ENCODE measurements at regions not wholly inside any gene's neighbourhood (a gene's known extent, or its start where the extent isn't known, plus 50 kb on each side); places are given as distances from the start of the nearest gene placed in this dataset.
"Not testable (repeated sequence)": the region's sequence is repeated elsewhere in the genome, so short reads cannot be mapped to it uniquely, and the experiment has no call there.

DNA sequence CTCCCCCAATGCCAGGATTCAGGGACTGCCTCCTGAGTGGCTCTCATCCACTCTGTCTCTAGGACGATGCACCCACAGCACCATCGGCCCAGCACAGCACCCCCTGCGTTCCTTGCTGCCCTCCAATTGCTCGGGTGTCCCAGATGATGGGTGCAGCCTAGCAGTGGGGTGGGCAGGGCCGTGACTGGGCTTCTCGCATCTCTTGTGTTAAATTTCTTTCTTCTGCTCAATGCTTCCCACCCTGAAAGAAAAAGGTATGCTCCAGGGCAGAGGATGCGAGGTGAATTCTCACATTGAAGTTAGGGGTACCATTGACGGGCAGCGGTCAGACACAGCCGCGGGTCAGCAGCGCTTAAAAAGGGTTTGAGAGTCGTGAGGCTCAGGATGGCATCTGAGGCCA is 232.4 kb upstream of the SGCG start:
- DNase-seq, result no peak

- DNase-seq, result not testable (repeated sequence)
These were observed 228.8 kb upstream of the SGCG start for GRCh38 chr13:22952018-22952417.

DNA sequence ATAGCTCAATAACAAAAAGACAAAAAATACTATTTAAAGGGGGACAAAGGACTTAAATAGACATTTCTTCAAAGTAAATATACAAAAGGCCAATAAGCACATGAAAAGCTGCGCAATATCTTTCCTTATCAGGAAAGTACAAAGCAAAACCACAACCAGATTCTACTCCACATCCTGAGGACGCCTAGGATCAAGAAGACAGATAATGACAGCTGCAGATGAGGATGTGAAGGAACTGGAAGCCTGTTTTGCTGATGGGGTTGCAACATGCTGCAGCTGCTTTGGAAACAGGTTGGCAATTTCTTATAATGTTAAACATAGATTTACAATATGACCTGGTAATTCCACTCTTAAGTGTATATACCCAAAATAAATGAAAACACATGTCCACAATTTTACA is 225.6 kb upstream of the SGCG start:
- DNase-seq, result not testable (repeated sequence)

DNA sequence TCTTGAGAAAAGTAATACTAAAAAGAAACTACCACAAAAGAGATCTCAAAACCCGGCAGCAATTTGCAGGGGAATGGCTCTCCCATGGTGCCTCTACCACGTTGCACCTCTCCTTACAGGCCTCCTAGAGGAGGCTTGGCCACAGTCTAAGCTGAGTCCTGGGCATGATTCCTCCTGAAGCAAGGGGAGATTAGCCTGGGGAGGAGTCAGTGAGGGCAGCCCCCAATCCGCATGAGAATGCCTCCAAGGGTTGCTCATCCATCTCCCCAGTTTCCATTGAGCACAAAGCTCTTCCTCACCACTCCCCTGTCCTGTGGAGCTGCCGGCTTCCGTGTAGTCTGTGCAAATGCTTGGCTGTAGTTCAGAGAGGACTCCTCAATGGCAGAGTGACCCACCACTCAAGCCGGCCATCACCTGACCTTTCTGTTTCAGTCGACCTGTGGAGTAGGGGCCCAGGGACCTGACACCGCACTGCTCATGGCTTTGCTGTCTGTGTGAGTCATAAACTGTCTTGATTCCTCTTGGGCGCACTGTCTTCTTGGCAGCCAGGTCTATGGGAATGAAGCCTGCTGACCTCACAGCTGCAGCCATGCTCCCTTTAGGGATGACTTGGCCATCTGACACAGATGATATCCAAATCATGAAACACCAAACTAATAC is 224.2 kb upstream of the SGCG start:
- DNase-seq, result not testable (repeated sequence)

DNA sequence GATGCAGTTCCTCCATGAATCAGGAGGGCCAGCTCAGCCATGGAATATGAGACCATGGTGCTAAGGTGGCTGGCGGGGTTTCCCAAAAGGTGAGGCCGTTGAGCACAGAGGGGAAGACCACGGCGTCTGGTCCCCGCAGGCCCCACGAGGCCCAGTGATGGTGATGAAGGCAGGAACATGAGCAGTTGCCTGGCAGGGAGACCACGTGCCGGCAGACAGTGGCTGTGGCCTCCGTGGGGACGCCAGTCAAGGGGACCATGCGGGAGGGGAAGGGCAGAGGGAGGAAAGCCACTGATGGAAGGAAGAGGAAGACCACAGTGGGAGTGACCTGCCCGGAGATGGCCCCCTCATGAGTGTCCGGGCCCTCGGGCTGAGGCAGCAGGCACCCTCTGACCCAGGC is 220.9 kb upstream of the SGCG start:
- not testable (repeated sequence) for DNase-seq

DNA sequence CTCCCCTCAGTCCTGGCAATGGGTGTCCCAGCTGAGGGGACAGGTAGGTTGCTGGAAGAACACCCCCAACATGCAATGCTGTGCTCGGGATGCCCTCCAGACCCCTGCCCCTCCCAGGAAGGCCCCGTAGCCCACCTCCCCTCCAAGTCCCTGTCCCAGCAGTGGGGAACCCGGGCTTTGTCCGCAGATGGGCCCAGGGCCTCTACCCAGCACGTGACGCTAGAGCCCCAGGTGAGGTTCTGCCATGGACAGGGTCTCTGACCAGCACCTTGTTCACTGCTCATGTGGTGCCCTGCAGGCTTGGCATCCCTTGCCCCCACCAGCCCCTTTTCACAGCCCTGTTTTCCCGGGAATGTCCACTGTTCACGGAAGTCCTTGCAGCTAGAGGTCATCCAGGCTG is 220.0 kb upstream of the SGCG start:
- no peak for DNase-seq

- peak in 3 of 4 experiments; percentile 20 to 57 (median 35) for DNase-seq
These were observed 219.4 kb upstream of the SGCG start for GRCh38 chr13:22961342-22961741.

GRCh38 chr13:22961835-22962537 is 218.8 kb upstream of the SGCG start:
- no peak for DNase-seq

GRCh38 chr13:22963384-22964053 is 217.3 kb upstream of the SGCG start:
- not testable (repeated sequence) for DNase-seq

DNA sequence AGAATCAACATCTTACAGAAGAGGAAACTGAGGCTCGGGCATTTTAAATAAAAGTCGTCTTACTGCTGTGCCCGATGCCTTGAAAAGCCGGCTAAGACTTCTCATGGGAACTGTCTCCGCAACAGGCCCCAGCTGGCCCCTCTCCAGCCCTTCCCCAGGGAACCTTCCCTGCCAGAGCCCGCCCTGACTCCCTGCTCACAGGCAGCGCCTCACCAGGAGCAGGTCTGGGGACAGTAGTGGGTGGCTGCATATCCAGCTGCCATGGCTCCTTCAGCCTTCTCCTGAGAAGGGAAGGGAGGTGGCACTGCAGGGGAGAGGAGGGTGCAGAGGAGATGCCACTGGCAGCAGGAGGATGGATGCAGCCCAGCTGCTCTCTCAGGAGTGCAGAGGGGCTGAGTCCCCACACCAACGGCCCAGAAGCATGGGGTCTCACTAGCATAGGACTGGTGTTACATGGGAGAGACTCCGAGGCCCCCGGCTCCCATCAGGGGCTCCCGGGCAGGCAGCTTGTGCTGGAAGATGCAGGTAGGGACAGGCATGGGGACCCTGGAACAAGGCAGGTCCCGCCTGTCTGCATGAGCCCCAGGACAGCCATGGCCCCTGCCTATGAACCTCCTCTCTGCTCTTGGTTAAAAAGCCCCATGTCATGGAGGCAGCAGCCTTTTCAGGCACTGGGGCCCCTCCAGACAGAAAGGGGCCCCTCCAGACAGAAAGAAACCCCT is 216.4 kb upstream of the SGCG start:
- no peak for DNase-seq

DNA sequence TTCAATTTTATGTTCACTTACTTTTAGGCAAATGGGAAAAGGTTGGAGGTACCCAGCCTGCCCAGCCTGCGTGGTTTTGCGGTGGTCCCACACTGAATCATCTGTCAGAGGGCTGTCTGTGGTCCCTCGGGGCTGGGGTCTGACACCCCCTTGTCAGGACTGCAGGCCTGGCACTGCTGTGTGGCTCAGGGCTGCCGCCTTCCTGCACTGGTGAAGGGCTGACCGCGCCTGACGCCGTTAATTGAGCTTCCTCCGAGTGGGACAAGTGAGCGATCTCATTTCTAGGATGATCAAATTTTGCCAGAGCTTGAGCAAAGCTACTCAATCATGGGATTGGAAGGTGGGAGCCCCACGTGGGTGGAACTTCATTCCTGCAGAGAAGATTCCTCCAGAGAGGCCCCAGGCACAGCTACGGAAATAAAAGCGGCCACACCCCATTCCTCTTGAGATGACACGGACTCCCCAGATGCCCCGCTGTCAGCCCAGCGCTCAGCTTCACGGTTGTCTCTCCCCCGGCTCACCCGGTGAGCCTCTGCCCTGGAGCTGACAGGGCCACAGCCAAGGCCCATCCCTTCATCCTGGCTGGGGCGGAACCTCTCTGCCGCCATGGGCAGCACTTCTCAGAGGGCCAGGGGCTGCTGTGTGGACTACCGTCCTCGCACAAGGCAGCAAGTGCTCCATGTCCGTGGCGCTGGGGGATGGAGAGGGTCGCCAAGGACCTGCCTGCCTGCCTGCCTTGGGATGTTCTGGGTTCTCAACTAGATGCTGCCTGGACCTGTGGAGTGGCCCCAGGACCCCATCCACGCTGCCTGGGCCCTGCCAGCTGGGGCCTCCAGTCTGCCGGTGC is 215.5 kb upstream of the SGCG start:
- DNase-seq, result not testable (repeated sequence)

DNA sequence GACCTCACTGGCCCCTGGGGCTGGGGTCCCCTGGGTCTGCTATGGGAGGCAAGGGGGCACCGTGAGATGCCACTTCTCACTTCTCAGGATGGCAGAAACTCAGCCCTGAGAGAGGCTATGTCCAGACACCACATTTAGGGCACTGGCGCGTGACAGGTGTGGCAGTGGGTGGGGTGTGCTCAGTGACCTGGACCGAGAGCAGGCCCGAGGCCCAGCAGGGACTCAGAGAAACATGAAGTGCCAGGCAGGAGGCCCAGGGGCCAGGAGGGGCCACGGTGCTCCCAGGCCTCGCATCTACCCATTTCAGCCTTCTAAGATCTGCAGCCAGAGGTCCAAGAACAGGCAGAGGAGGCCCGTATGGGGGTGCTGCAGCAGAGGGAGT is 214.9 kb upstream of the SGCG start:
- not testable (repeated sequence) for DNase-seq

- DNase-seq, result not testable (repeated sequence)
These were observed 214.0 kb upstream of the SGCG start for GRCh38 chr13:22966753-22967152.

- no peak for DNase-seq
These were observed 213.1 kb upstream of the SGCG start for GRCh38 chr13:22967669-22968068.

DNA sequence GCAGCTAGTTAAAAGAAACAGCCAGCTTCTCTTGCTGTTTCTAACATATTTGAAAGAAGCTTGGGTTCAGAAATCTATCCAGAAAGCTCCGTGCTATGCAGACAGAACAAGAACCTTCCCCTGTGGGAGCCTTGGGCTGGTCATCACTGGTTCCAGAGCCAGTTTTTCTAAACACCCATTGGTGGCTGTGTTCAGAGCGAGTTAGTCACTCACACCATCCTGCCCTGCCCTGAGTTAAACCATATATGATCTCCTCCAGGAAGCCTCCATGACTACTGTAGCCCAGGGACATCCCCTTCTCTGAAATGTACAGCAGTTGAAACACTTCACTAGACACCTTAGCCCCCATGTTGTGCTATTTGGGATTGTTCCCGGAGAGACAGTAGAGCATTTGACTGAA is 200.8 kb upstream of the SGCG start:
- DNase-seq, result no peak

GRCh38 chr13:22980936-22981335 is 199.8 kb upstream of the SGCG start:
- no peak for DNase-seq

DNA sequence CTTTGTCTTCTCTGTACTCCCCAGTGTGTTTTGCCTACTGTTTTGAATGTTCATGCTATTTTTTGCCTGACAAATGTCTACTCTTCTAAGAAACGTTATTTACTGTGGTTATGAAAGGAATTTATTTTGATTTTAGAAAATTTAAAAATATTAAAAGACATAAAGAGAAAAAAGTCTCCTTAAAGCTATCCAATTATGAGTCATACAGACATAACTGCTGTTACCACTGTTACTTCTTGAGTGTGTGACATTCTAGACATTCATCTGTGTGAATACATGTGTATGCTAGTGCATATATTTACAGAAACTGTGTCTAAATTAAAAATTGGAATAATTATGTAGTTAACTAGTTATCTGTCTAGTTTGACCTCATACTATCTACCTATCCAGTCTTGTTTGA is 187.6 kb upstream of the SGCG start:
- DNase-seq, result no peak

DNA sequence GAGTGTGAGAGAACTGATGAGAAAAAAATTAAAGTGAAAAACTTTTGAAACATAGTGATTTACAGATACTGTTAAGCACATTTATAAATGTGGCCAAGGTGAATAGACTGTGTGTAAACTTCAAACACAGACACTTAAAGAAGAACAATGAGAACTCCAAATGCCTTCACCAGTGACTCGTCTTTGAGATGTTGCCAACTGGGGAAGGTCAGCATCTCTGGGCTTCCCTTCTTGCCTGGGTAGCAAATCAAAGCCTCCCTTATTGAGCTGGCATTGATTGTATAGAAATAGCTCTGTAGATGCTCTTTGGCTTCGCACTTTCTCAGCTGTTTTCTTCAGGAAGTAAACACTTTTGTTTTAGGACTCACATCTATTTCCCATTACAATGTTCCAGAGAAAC is 177.3 kb upstream of the SGCG start:
- no peak for DNase-seq

DNA sequence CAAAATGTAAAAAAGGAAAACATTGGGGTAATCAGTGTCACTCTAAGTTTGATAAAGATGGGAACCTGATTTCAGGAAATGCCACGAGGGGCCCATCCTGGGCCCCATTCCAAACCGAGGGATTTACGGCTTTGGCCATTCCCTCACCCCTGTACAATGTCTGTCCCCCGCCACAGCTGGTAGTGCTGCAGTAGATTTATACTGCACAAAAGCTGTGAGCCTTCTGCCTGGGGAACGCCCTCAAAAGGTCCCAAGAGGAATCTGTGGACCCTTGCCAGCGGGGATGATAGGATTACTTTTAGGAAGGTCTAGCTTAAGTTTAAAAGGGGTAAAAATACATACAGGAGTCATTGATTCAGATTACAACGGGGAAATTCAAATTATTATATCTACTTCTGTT is 173.4 kb upstream of the SGCG start:
- DNase-seq, result no peak

DNA sequence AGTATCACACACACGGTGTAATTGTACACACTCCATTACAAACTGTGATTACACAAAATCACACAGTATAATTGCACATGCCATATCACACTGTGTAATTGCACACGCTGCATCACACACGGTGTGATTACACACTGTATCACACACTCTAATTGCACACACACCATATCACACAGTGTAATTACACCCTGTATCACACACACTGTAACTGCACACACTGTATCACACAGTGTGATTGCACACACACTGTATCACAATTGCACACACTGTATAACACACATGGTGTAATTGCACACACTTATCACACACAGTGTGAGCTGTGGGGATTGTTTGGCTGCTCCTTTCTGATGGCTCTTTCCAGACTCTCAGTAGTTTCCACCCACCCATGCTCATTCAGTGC is 162.6 kb upstream of the SGCG start:
- no peak for DNase-seq

- peak; percentile 61 to 74 (median 64) for DNase-seq
These were observed 160.4 kb upstream of the SGCG start for GRCh38 chr13:23020246-23020843.

DNA sequence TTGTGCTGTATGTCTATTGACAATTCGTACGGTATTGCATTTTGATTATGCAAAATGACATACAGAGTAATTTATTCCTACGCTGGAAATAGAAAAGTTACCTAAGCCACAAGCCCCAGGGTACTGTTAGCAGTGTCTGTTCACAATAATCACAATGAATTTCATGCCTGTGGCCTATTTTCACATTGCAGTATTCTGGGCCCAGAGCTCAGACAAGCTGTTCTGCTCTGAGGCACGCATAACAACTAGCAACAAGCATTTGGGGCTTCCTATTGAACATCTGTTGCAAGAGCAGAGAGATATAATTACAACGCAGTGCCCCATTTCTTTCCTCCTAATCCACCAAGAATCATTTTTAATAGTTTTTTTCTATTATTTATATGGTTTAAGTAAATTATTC is 158.9 kb upstream of the SGCG start:
- no peak for DNase-seq
